Epithelial cell of proximal tubule (primary cell): ENCODE measurements at regions not wholly inside any gene's neighbourhood (a gene's known extent, or its start where the extent isn't known, plus 50 kb on each side); places are given as distances from the start of the nearest gene placed in this dataset.

ENCODE experiments used
- DNase-seq: peaks from one replicate; pipeline ENCODE4 v3.0.0-alpha.2; 2011; ENCODE audit warnings: low read depth
- H3K4me3 ChIP-seq: 2 replicates; pipeline ENCODE4 v1.5.1; 2011; ENCODE audit warnings: low read depth, mild to moderate bottlenecking, low read length
- TF ChIP-seq, protein P1 (sequence below): conservative IDR thresholded peaks from 2 replicates; pipeline ENCODE4 v1.5.1; 2012; ENCODE audit warnings: low read depth, mild to moderate bottlenecking, low read length

- TF ChIP-seq, protein P1, sequence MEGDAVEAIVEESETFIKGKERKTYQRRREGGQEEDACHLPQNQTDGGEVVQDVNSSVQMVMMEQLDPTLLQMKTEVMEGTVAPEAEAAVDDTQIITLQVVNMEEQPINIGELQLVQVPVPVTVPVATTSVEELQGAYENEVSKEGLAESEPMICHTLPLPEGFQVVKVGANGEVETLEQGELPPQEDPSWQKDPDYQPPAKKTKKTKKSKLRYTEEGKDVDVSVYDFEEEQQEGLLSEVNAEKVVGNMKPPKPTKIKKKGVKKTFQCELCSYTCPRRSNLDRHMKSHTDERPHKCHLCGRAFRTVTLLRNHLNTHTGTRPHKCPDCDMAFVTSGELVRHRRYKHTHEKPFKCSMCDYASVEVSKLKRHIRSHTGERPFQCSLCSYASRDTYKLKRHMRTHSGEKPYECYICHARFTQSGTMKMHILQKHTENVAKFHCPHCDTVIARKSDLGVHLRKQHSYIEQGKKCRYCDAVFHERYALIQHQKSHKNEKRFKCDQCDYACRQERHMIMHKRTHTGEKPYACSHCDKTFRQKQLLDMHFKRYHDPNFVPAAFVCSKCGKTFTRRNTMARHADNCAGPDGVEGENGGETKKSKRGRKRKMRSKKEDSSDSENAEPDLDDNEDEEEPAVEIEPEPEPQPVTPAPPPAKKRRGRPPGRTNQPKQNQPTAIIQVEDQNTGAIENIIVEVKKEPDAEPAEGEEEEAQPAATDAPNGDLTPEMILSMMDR = no peak
- DNase-seq = no peak
- no peak overlapping the region for H3K4me3 ChIP-seq
Observed at GRCh38 chr14:34336501-34336900, 125.5 kb downstream of the SPTSSA start.

DNA sequence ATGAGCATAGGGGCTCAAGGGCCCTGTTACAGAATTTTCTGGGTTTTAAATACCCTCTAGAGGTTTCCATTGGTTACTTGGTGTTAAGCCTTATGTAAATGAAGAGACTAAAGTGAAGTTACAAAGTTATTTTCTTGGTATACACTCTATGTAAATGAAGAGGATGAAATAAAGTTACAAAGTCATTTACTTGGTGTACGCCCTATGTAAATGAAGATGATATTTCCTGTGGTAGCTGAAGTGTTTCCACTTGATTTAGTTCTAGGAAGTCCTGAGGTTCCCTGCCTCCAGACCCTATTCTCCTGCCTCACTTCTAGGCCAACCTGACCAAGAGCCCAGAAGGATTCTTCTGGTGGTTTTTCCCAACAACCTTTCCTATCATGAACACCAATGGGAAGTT is 126.1 kb downstream of the SPTSSA start:
- H3K4me3 ChIP-seq = no peak overlapping the region
- DNase-seq = no peak
- TF ChIP-seq, protein P1 = no peak

DNA sequence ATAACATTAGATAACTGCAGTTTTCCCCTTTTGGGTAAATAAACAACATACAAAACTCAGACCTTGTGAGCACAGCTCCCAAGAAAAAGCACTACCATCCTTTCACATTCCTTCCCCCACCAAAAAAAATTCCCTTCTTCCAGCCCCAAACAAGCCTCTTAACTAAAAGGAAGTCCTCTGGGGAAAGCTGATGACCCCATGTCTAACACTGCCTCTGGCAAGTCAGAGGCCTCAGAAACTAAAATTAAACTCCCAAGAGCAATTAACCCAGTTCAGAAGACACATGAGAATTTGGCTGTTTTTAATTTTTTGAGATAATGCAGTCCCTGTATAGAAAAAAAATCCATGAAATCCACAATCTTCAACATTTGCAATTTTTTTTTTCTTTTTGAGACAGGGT is 127.7 kb downstream of the SPTSSA start:
- DNase-seq = no peak
- TF ChIP-seq, protein P1 = no peak
- no peak overlapping the region for H3K4me3 ChIP-seq

- DNase-seq = no peak
- TF ChIP-seq, protein P1 = peak; percentile 93
- no peak overlapping the region for H3K4me3 ChIP-seq
Observed at GRCh38 chr14:34331728-34332623, 130.1 kb downstream of the SPTSSA start.

- no peak for DNase-seq
- TF ChIP-seq, protein P1 = no peak
Observed at GRCh38 chr14:34330846-34331245, 131.2 kb downstream of the SPTSSA start.

GRCh38 chr14:34329301-34329700 is 132.7 kb downstream of the SPTSSA start:
- DNase-seq = no peak
- H3K4me3 ChIP-seq = no peak overlapping the region
- TF ChIP-seq, protein P1 = no peak

More at GRCh38 chr14:34330846-34331245, 131.2 kb downstream of the SPTSSA start:
- no peak overlapping the region for H3K4me3 ChIP-seq

DNA sequence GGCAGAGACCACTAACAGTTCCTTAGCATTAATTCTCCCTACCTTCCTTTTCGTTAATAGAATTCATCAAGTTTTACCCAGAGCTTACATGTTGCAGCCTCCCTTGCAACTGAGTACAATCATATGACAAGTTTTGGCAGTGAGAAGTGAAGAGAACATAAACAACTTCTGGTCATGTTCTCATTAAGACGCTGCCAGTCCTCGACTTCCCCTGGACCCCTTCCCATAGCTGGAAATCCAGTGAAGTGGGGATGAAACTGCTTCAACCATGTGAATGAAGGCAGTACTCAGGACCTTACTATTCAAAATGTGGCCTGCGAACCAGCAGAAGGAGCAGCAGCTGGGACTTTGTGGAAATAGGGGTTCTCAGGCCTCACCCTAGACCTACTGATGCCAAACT is 133.9 kb downstream of the SPTSSA start:
- TF ChIP-seq, protein P1 = no peak
- no peak for DNase-seq
- no peak overlapping the region for H3K4me3 ChIP-seq
